ENCODE measurements at regions not wholly inside any gene's neighbourhood (a gene's known extent, or its start where the extent isn't known, plus 50 kb on each side); places are given as distances from the start of the nearest gene placed in this dataset.
"Not testable (repeated sequence)": the region's sequence is repeated elsewhere in the genome, so short reads cannot be mapped to it uniquely, and the experiment has no call there.

- DNase-seq, result no peak
These were observed 141.2 kb downstream of the LRRC3B start for GRCh38 chr3:26763723-26764122.

- DNase-seq, result no peak
These were observed 143.5 kb downstream of the LRRC3B start for GRCh38 chr3:26766031-26766430.

GRCh38 chr3:26768068-26768651 lies 145.6 kb downstream of the LRRC3B start:
- no peak for DNase-seq

GRCh38 chr3:26799679-26800317 lies 177.2 kb downstream of the LRRC3B start:
- no peak for DNase-seq

- no peak for DNase-seq
These were observed 184.7 kb downstream of the LRRC3B start for GRCh38 chr3:26807272-26807671.

GRCh38 chr3:26825454-26825853 lies 202.9 kb downstream of the LRRC3B start:
- DNase-seq, result no peak

- DNase-seq, result no peak
These were observed 204.6 kb downstream of the LRRC3B start for GRCh38 chr3:26827169-26827568.

GRCh38 chr3:26838026-26838425 lies 215.5 kb downstream of the LRRC3B start:
- no peak for DNase-seq

- no peak for DNase-seq
These were observed 216.4 kb downstream of the LRRC3B start for GRCh38 chr3:26839001-26839400.

GRCh38 chr3:26840272-26840870 lies 217.8 kb downstream of the LRRC3B start:
- no peak for DNase-seq

- no peak for DNase-seq
These were observed 222.6 kb downstream of the LRRC3B start for GRCh38 chr3:26845194-26845593.

- DNase-seq, result no peak
These were observed 225.1 kb downstream of the LRRC3B start for GRCh38 chr3:26847680-26848079.

GRCh38 chr3:26894443-26894842 lies 271.9 kb downstream of the LRRC3B start:
- DNase-seq, result no peak

GRCh38 chr3:26915208-26915607 lies 292.6 kb downstream of the LRRC3B start:
- DNase-seq, result no peak

- peak; percentile 45 for DNase-seq
These were observed 298.3 kb downstream of the LRRC3B start for GRCh38 chr3:26920646-26921478.

- DNase-seq, result no peak
These were observed 309.3 kb downstream of the LRRC3B start for GRCh38 chr3:26931896-26932295.

GRCh38 chr3:26932752-26933151 lies 310.2 kb downstream of the LRRC3B start:
- DNase-seq, result no peak

- DNase-seq, result not testable (repeated sequence)
These were observed 322.9 kb downstream of the LRRC3B start for GRCh38 chr3:26945480-26945879.

GRCh38 chr3:26960382-26960781 lies 337.8 kb downstream of the LRRC3B start:
- no peak for DNase-seq

- no peak for DNase-seq
These were observed 340.2 kb downstream of the LRRC3B start for GRCh38 chr3:26962492-26963360.

GRCh38 chr3:26963361-26963743 lies 340.8 kb downstream of the LRRC3B start:
- no peak for DNase-seq

GRCh38 chr3:26964313-26964712 lies 341.7 kb downstream of the LRRC3B start:
- DNase-seq, result no peak

- no peak for DNase-seq
These were observed 342.3 kb downstream of the LRRC3B start for GRCh38 chr3:26964836-26965235.
